Keratinocyte (primary cell): ENCODE measurements at regions not wholly inside any gene's neighbourhood (a gene's known extent, or its start where the extent isn't known, plus 50 kb on each side); places are given as distances from the start of the nearest gene placed in this dataset.
A peak's percentile ranks its signal among the peaks of the same experiment; 100 is the strongest.

Experiments
- DNase-seq: peaks from one replicate; pipeline ENCODE4 v3.0.0-alpha.2; 2011; ENCODE audit warnings: low read depth, missing footprints, low spot score
- FAIRE-seq: peaks from 2 replicates; lab custom pipeline; 2011; peaks lifted over from hg19 to GRCh38; lab: Jason Lieb, UNC
- H2AFZ ChIP-seq: 2 replicates; pipeline ENCODE4 v1.6.0; 2012; ENCODE audit warnings: low read length, control low read depth, inconsistent platforms; ENCODE audit not compliant: control insufficient read depth
- H3K27ac ChIP-seq: 2 replicates; pipeline ENCODE4 v1.5.1; 2011; ENCODE audit warnings: low read length; ENCODE audit not compliant: control insufficient read depth, insufficient read depth
- H3K27me3 ChIP-seq: 3 replicates; pipeline ENCODE4 v1.6.0; 2011; ENCODE audit warnings: low read length; ENCODE audit not compliant: control insufficient read depth, insufficient read depth; ENCODE audit errors: extremely low read depth
- H3K36me3 ChIP-seq, 2 experiments: 2 replicates in 1 of 2; 3 replicates in 1 of 2; pipeline ENCODE4 v1.5.1; 2011; ENCODE audit warnings: low read length in 2 of 2, mild to moderate bottlenecking in 1 of 2; ENCODE audit not compliant: control insufficient read depth in 2 of 2, insufficient read depth in 2 of 2; ENCODE audit errors: extremely low read depth in 1 of 2
- H3K4me1 ChIP-seq: 3 replicates; pipeline ENCODE4 v1.5.1; 2011; ENCODE audit warnings: low read length; ENCODE audit not compliant: control insufficient read depth, insufficient read depth; ENCODE audit errors: extremely low read depth
- H3K4me2 ChIP-seq: 3 replicates; pipeline ENCODE4 v1.6.0; 2011; ENCODE audit warnings: low read depth, low read length; ENCODE audit not compliant: control insufficient read depth, insufficient read depth; ENCODE audit errors: extremely low read depth
- H3K4me3 ChIP-seq, 3 experiments: fragments of 200-600 bp in 1 of 3; sonication (generic) in 1 of 3; 2 replicates in 2 of 3; 3 replicates in 1 of 3; pipeline ENCODE4 v1.5.1; 2011 to 2016; ENCODE audit warnings: low read length in 3 of 3, mild to moderate bottlenecking in 3 of 3, control low read depth in 2 of 3, inconsistent platforms in 1 of 3, low read depth in 1 of 3, mixed read lengths in 1 of 3, mixed run types in 1 of 3, moderate library complexity in 1 of 3; ENCODE audit not compliant: control insufficient read depth in 2 of 3, insufficient read depth in 2 of 3; ENCODE audit errors: extremely low read depth in 1 of 3
- H3K79me2 ChIP-seq: 2 replicates; pipeline ENCODE4 v1.6.0; 2012; ENCODE audit warnings: low read length; ENCODE audit not compliant: control insufficient read depth, insufficient read depth
- H3K9ac ChIP-seq: 3 replicates; pipeline ENCODE4 v1.6.0; 2011; ENCODE audit warnings: low read length; ENCODE audit not compliant: control insufficient read depth, insufficient read depth; ENCODE audit errors: extremely low read depth
- H3K9me1 ChIP-seq: 3 replicates; pipeline ENCODE4 v1.6.0; 2011; ENCODE audit warnings: low read length; ENCODE audit not compliant: control insufficient read depth, insufficient read depth; ENCODE audit errors: extremely low read depth
- H3K9me3 ChIP-seq: 2 replicates; pipeline ENCODE4 v1.5.1; 2012; ENCODE audit warnings: low read depth, low read length; ENCODE audit not compliant: control insufficient read depth
- H4K20me1 ChIP-seq: 3 replicates; pipeline ENCODE4 v1.6.0; 2011; ENCODE audit warnings: low read length; ENCODE audit not compliant: control insufficient read depth, insufficient read depth; ENCODE audit errors: extremely low read depth
- CTCF ChIP-seq, 3 experiments: IDR thresholded peaks in 1 of 3; conservative IDR thresholded peaks in 1 of 3; optimal IDR thresholded peaks in 1 of 3; 2 replicates in 2 of 3; 3 replicates in 1 of 3; pipeline versions ENCODE3 to v1.5.1; 2011; ENCODE audit warnings: low read length in 3 of 3, mild to moderate bottlenecking in 3 of 3, moderate library complexity in 2 of 3, control low read depth in 1 of 3, inconsistent platforms in 1 of 3; ENCODE audit not compliant: insufficient read depth in 2 of 3; ENCODE audit errors: extremely low read depth in 1 of 3
- EZH2 ChIP-seq: IDR thresholded peaks from one replicate; pipeline ENCODE4 v1.6.1; 2012; ENCODE audit warnings: inconsistent platforms, mild to moderate bottlenecking, low read length, moderate library complexity
- dilution Hi-C: fragments of 300-500 bp; cut with MboI; formaldehyde crosslinking; loops from one replicate; pipeline ENCODE4 v1.7.0; 2020; ENCODE audit warnings: low sequenced_read_pairs; ENCODE audit not compliant: extremely low pct_ligation_motif_present

GRCh38 chr5:98492258-98492657 lies 281.2 kb upstream of the RGMB start:
- Histone ChIP-seq H4K20me1 (no peaks in the 10 kb centered on the region), H3K4me3 (no peak overlapping the region), H3K27ac (no peak overlapping the region), H3K79me2 (no peaks in the 10 kb centered on the region), H3K27me3 (no peaks in the 10 kb centered on the region), H3K9me3 (no peaks in the 10 kb centered on the region), H2AFZ (peak overlapping the region; percentile 56), H3K36me3 (no peaks in the 10 kb centered on the region), H3K4me2 (no peak overlapping the region), H3K4me1 (peaks cover 6% of the 10 kb centered on the region), H3K9ac (no peak overlapping the region), H3K9me1 (no peaks in the 10 kb centered on the region)
- peak; percentile 13 for DNase-seq
- peak; percentile 60 for FAIRE-seq
- no peak for TF ChIP-seq CTCF (optimal IDR thresholded peaks at IDR 0.05 in 1 of 3, IDR thresholded peaks at IDR 0.05 in 1 of 3, conservative IDR thresholded peaks at IDR 0.05 in 1 of 3; ENCODE audit: extremely low read depth in 1 of 3, insufficient read depth in 2 of 3, low read length in 3 of 3)
- TF ChIP-seq EZH2 = no peak
- dilution Hi-C loops = no loop called here

- Histone ChIP-seq H4K20me1 (no peaks in the 10 kb centered on the region), H3K9ac (no peak overlapping the region), H3K4me3 (no peak overlapping the region), H3K4me2 (no peak overlapping the region), H3K36me3 (no peaks in the 10 kb centered on the region), H3K79me2 (no peaks in the 10 kb centered on the region), H2AFZ (peak overlapping the region; percentile 50), H3K9me3 (no peaks in the 10 kb centered on the region), H3K27ac (no peak overlapping the region), H3K27me3 (no peaks in the 10 kb centered on the region), H3K9me1 (no peaks in the 10 kb centered on the region), H3K4me1 (peaks cover 2% of the 10 kb centered on the region)
- dilution Hi-C loops = no loop called here
- no peak for TF ChIP-seq EZH2
- TF ChIP-seq CTCF (optimal IDR thresholded peaks at IDR 0.05 in 1 of 3, IDR thresholded peaks at IDR 0.05 in 1 of 3, conservative IDR thresholded peaks at IDR 0.05 in 1 of 3; ENCODE audit: extremely low read depth in 1 of 3, insufficient read depth in 2 of 3, low read length in 3 of 3) = no peak
- FAIRE-seq (peak; percentile 57), DNase-seq (no peak)
These were observed 276.0 kb upstream of the RGMB start for GRCh38 chr5:98497418-98497817.
